ENCODE measurements at regions not wholly inside any gene's neighbourhood (a gene's known extent, or its start where the extent isn't known, plus 50 kb on each side); places are given as distances from the start of the nearest gene placed in this dataset.

- 80 to 95% methylated on average over 2 of the region's 2 CpGs for WGBS, 2 donors
- no peak overlapping the region for H3K27ac ChIP-seq
- intact Hi-C loops (cut with DNase I): no loop called here
- TF ChIP-seq POLR2A (IDR thresholded peaks at IDR 0.05) (no peak), CTCF (IDR thresholded peaks at IDR 0.05) (no peak)
- no peaks in the 10 kb centered on the region for H3K9me3 ChIP-seq
- H3K4me3 ChIP-seq (replicated peaks in 1 of 3): no peak overlapping the region
- H3K36me3 ChIP-seq: no peaks in the 10 kb centered on the region
- H3K27me3 ChIP-seq: no peaks in the 10 kb centered on the region
- DNase-seq: no peak
- H3K4me1 ChIP-seq: peaks cover 7 to 21% of the 10 kb centered on the region in 2 donors
Observed at GRCh38 chr7:30223896-30224295, 60.5 kb upstream of the ZNRF2 start.

GRCh38 chr7:30224511-30225062 is 59.8 kb upstream of the ZNRF2 start:
- Histone ChIP-seq H3K36me3 (no peaks in the 10 kb centered on the region), H3K27ac (peak overlapping the region in 2 of 3 donors; percentile 70 to 78), H3K4me3 (replicated peaks in 1 of 3) (no peak overlapping the region), H3K27me3 (no peaks in the 10 kb centered on the region), H3K4me1 (peaks cover 7 to 21% of the 10 kb centered on the region in 2 donors), H3K9me3 (no peaks in the 10 kb centered on the region)
- no peak for DNase-seq
- WGBS, 2 donors: 70 to 79% methylated on average over 3 of the region's 3 CpGs
- TF ChIP-seq CTCF (IDR thresholded peaks at IDR 0.05): no peak
- no peak for TF ChIP-seq POLR2A (IDR thresholded peaks at IDR 0.05)
- intact Hi-C loops (cut with DNase I): no loop called here

GRCh38 chr7:30225863-30226613 is 58.4 kb upstream of the ZNRF2 start:
- H3K9me3 ChIP-seq: no peaks in the 10 kb centered on the region
- intact Hi-C loops (cut with DNase I): no loop called here
- H3K36me3 ChIP-seq: no peaks in the 10 kb centered on the region
- WGBS, 2 donors: 38 to 46% methylated on average over 7 of the region's 7 CpGs
- DNase-seq: peak; percentile 81 to 82
- peak overlapping the region; percentile 60 to 78 (median 70) for H3K27ac ChIP-seq
- H3K4me3 ChIP-seq (replicated peaks in 1 of 3): no peak overlapping the region
- H3K4me1 ChIP-seq: peaks cover 7 to 21% of the 10 kb centered on the region in 2 donors
- TF ChIP-seq POLR2A (IDR thresholded peaks at IDR 0.05): no peak
- TF ChIP-seq CTCF (IDR thresholded peaks at IDR 0.05): no peak
- no peaks in the 10 kb centered on the region for H3K27me3 ChIP-seq

GRCh38 chr7:30226614-30227268 is 57.7 kb upstream of the ZNRF2 start:
- peak overlapping the region; percentile 60 to 78 (median 70) for H3K27ac ChIP-seq
- H3K4me1 ChIP-seq: peaks cover 7 to 21% of the 10 kb centered on the region in 2 donors
- intact Hi-C loops (cut with DNase I): no loop called here
- 71 to 72% methylated on average over 12 of the region's 12 CpGs for WGBS, 2 donors
- no peaks in the 10 kb centered on the region for H3K27me3 ChIP-seq
- no peaks in the 10 kb centered on the region for H3K36me3 ChIP-seq
- H3K4me3 ChIP-seq (replicated peaks in 1 of 3): no peak overlapping the region
- TF ChIP-seq POLR2A (IDR thresholded peaks at IDR 0.05): no peak
- TF ChIP-seq CTCF (IDR thresholded peaks at IDR 0.05): peak in 4 of 6 experiments; percentile 25 to 65 (median 56)
- peak; percentile 58 to 67 for DNase-seq
- no peaks in the 10 kb centered on the region for H3K9me3 ChIP-seq

- Histone ChIP-seq H3K4me1 (peaks cover 4 to 6% of the 10 kb centered on the region in 2 donors), H3K27me3 (no peaks in the 10 kb centered on the region), H3K27ac (no peak overlapping the region), H3K4me3 (replicated peaks in 1 of 3) (no peak overlapping the region), H3K9me3 (no peaks in the 10 kb centered on the region), H3K36me3 (no peaks in the 10 kb centered on the region)
- TF ChIP-seq CTCF (IDR thresholded peaks at IDR 0.05): no peak
- TF ChIP-seq POLR2A (IDR thresholded peaks at IDR 0.05): no peak
- intact Hi-C loops (cut with DNase I): no loop called here
- DNase-seq: no peak
- WGBS, 2 donors: 96 to 100% methylated on average over 1 of the region's 1 CpG
Observed at GRCh38 chr7:30231271-30231670, 53.1 kb upstream of the ZNRF2 start.
